ENCODE measurements at regions not wholly inside any gene's neighbourhood (a gene's known extent, or its start where the extent isn't known, plus 50 kb on each side); places are given as distances from the start of the nearest gene placed in this dataset.

- TF ChIP-seq PAX5 (IDR thresholded peaks at IDR 0.05; ENCODE audit: insufficient read depth, low read length, severe bottlenecking) (no peak), POU2F2 (IDR thresholded peaks at IDR 0.05; ENCODE audit: low read depth, low read length) (no peak), TAF1 (IDR thresholded peaks at IDR 0.05; ENCODE audit: low read depth, low read length) (no peak), POLR2A (IDR thresholded peaks at IDR 0.05; ENCODE audit: low read depth, low read length) (no peak), POLR2AphosphoS5 (IDR thresholded peaks at IDR 0.05; ENCODE audit: low read depth, low read length) (no peak), SPI1 (IDR thresholded peaks at IDR 0.05; ENCODE audit: low read depth, low read length) (no peak)
- DNase-seq (ENCODE audit: insufficient read length, low spot score) (no peak), FAIRE-seq (no peak)
Measured at GRCh38 chr11:42544726-42545125, 767.1 kb upstream of the API5 start.

- TF ChIP-seq TAF1 (IDR thresholded peaks at IDR 0.05; ENCODE audit: low read depth, low read length) (no peak), PAX5 (IDR thresholded peaks at IDR 0.05; ENCODE audit: insufficient read depth, low read length, severe bottlenecking) (no peak)
- FAIRE-seq: no peak
- DNase-seq (ENCODE audit: insufficient read length, low spot score): no peak
Measured at GRCh38 chr11:42545954-42546353, 765.8 kb upstream of the API5 start.

GRCh38 chr11:42552786-42553185, 759.0 kb upstream of the API5 start:
- no peak for TF ChIP-seq POLR2A (IDR thresholded peaks at IDR 0.05; ENCODE audit: low read depth, low read length)
- TF ChIP-seq POU2F2 (IDR thresholded peaks at IDR 0.05; ENCODE audit: low read depth, low read length): no peak
- TF ChIP-seq TAF1 (IDR thresholded peaks at IDR 0.05; ENCODE audit: low read depth, low read length): no peak
- no peak for TF ChIP-seq POLR2AphosphoS5 (IDR thresholded peaks at IDR 0.05; ENCODE audit: low read depth, low read length)
- no peak for TF ChIP-seq PAX5 (IDR thresholded peaks at IDR 0.05; ENCODE audit: insufficient read depth, low read length, severe bottlenecking)
- no peak for TF ChIP-seq SPI1 (IDR thresholded peaks at IDR 0.05; ENCODE audit: low read depth, low read length)
- no peak for DNase-seq (ENCODE audit: insufficient read length, low spot score)
- no peak for FAIRE-seq

GRCh38 chr11:42555190-42555589, 756.6 kb upstream of the API5 start:
- FAIRE-seq: no peak
- no peak for DNase-seq (ENCODE audit: insufficient read length, low spot score)
- TF ChIP-seq TAF1 (IDR thresholded peaks at IDR 0.05; ENCODE audit: low read depth, low read length): no peak
- no peak for TF ChIP-seq PAX5 (IDR thresholded peaks at IDR 0.05; ENCODE audit: insufficient read depth, low read length, severe bottlenecking)
- no peak for TF ChIP-seq POLR2A (IDR thresholded peaks at IDR 0.05; ENCODE audit: low read depth, low read length)
- TF ChIP-seq POLR2AphosphoS5 (IDR thresholded peaks at IDR 0.05; ENCODE audit: low read depth, low read length): no peak
- TF ChIP-seq POU2F2 (IDR thresholded peaks at IDR 0.05; ENCODE audit: low read depth, low read length): no peak
- TF ChIP-seq SPI1 (IDR thresholded peaks at IDR 0.05; ENCODE audit: low read depth, low read length): no peak

GRCh38 chr11:42571131-42571877, 740.5 kb upstream of the API5 start:
- TF ChIP-seq PAX5 (IDR thresholded peaks at IDR 0.05; ENCODE audit: insufficient read depth, low read length, severe bottlenecking) (no peak), POLR2AphosphoS5 (IDR thresholded peaks at IDR 0.05; ENCODE audit: low read depth, low read length) (no peak), TAF1 (IDR thresholded peaks at IDR 0.05; ENCODE audit: low read depth, low read length) (no peak), SPI1 (IDR thresholded peaks at IDR 0.05; ENCODE audit: low read depth, low read length) (no peak), POLR2A (IDR thresholded peaks at IDR 0.05; ENCODE audit: low read depth, low read length) (no peak), POU2F2 (IDR thresholded peaks at IDR 0.05; ENCODE audit: low read depth, low read length) (no peak)
- FAIRE-seq (no peak), DNase-seq (ENCODE audit: insufficient read length, low spot score) (no peak)

- no peak for DNase-seq (ENCODE audit: insufficient read length, low spot score)
- TF ChIP-seq SPI1 (IDR thresholded peaks at IDR 0.05; ENCODE audit: low read depth, low read length) (no peak), POU2F2 (IDR thresholded peaks at IDR 0.05; ENCODE audit: low read depth, low read length) (no peak), POLR2AphosphoS5 (IDR thresholded peaks at IDR 0.05; ENCODE audit: low read depth, low read length) (no peak), TAF1 (IDR thresholded peaks at IDR 0.05; ENCODE audit: low read depth, low read length) (no peak), POLR2A (IDR thresholded peaks at IDR 0.05; ENCODE audit: low read depth, low read length) (no peak), PAX5 (IDR thresholded peaks at IDR 0.05; ENCODE audit: insufficient read depth, low read length, severe bottlenecking) (no peak)
- no peak for FAIRE-seq
Measured at GRCh38 chr11:42571878-42572610, 739.8 kb upstream of the API5 start.

GRCh38 chr11:42576318-42576717, 735.5 kb upstream of the API5 start:
- FAIRE-seq (no peak), DNase-seq (ENCODE audit: insufficient read length, low spot score) (no peak)
- TF ChIP-seq PAX5 (IDR thresholded peaks at IDR 0.05; ENCODE audit: insufficient read depth, low read length, severe bottlenecking): no peak

- TF ChIP-seq TAF1 (IDR thresholded peaks at IDR 0.05; ENCODE audit: low read depth, low read length) (no peak), POU2F2 (IDR thresholded peaks at IDR 0.05; ENCODE audit: low read depth, low read length) (no peak), POLR2AphosphoS5 (IDR thresholded peaks at IDR 0.05; ENCODE audit: low read depth, low read length) (no peak), PAX5 (IDR thresholded peaks at IDR 0.05; ENCODE audit: insufficient read depth, low read length, severe bottlenecking) (no peak), SPI1 (IDR thresholded peaks at IDR 0.05; ENCODE audit: low read depth, low read length) (no peak), POLR2A (IDR thresholded peaks at IDR 0.05; ENCODE audit: low read depth, low read length) (no peak)
- no peak for FAIRE-seq
- no peak for DNase-seq (ENCODE audit: insufficient read length, low spot score)
Measured at GRCh38 chr11:42589286-42589685, 722.5 kb upstream of the API5 start.

GRCh38 chr11:42591841-42592240, 720.0 kb upstream of the API5 start:
- DNase-seq (ENCODE audit: insufficient read length, low spot score): no peak
- FAIRE-seq: no peak
- TF ChIP-seq PAX5 (IDR thresholded peaks at IDR 0.05; ENCODE audit: insufficient read depth, low read length, severe bottlenecking): no peak
- no peak for TF ChIP-seq POLR2A (IDR thresholded peaks at IDR 0.05; ENCODE audit: low read depth, low read length)
- no peak for TF ChIP-seq POU2F2 (IDR thresholded peaks at IDR 0.05; ENCODE audit: low read depth, low read length)
- no peak for TF ChIP-seq SPI1 (IDR thresholded peaks at IDR 0.05; ENCODE audit: low read depth, low read length)
- no peak for TF ChIP-seq POLR2AphosphoS5 (IDR thresholded peaks at IDR 0.05; ENCODE audit: low read depth, low read length)
- TF ChIP-seq TAF1 (IDR thresholded peaks at IDR 0.05; ENCODE audit: low read depth, low read length): no peak

- no peak for FAIRE-seq
- no peak for TF ChIP-seq PAX5 (IDR thresholded peaks at IDR 0.05; ENCODE audit: insufficient read depth, low read length, severe bottlenecking)
- no peak for TF ChIP-seq POU2F2 (IDR thresholded peaks at IDR 0.05; ENCODE audit: low read depth, low read length)
- no peak for TF ChIP-seq TAF1 (IDR thresholded peaks at IDR 0.05; ENCODE audit: low read depth, low read length)
- no peak for TF ChIP-seq POLR2AphosphoS5 (IDR thresholded peaks at IDR 0.05; ENCODE audit: low read depth, low read length)
- no peak for TF ChIP-seq POLR2A (IDR thresholded peaks at IDR 0.05; ENCODE audit: low read depth, low read length)
- TF ChIP-seq SPI1 (IDR thresholded peaks at IDR 0.05; ENCODE audit: low read depth, low read length): no peak
- DNase-seq (ENCODE audit: insufficient read length, low spot score): no peak
Measured at GRCh38 chr11:42593441-42593840, 718.4 kb upstream of the API5 start.

All from GM12891 (cell line).